Vagina (tissue), 2 donors: ENCODE measurements at regions not wholly inside any gene's neighbourhood (a gene's known extent, or its start where the extent isn't known, plus 50 kb on each side); places are given as distances from the start of the nearest gene placed in this dataset.

Experiments used
- DNase-seq, 2 donors: peaks; one replicate each; pipeline ENCODE4 v3.0.0-alpha.2; 2017; ENCODE audit errors: extremely low spot score in 2 of 2
- H3K27ac ChIP-seq: fragments of 200-600 bp; sonication (generic); one replicate; pipeline ENCODE4 v1.5.1; 2019
- H3K27me3 ChIP-seq: fragments of 200-600 bp; sonication (generic); one replicate; pipeline ENCODE4 v1.5.1; 2019
- H3K36me3 ChIP-seq, 2 donors: fragments of 200-600 bp; sonication (generic); one replicate each; pipeline ENCODE4 v1.5.1; 2017 to 2019
- H3K4me1 ChIP-seq: fragments of 200-600 bp; sonication (generic); one replicate; pipeline ENCODE4 v1.5.1; 2019
- H3K4me3 ChIP-seq, 2 donors: fragments of 200-600 bp; sonication (generic); 1 replicate in 1 of 2; 2 replicates in 1 of 2; pipeline ENCODE4 v1.5.1; 2016 to 2019
- H3K9me3 ChIP-seq: fragments of 200-600 bp; sonication (generic); one replicate; pipeline ENCODE4 v1.5.1; 2019
- CTCF ChIP-seq, 3 experiments: fragments of 450-650 bp in 2 of 3; fragments of 200-600 bp in 1 of 3; sonication (generic) in 1 of 3; IDR thresholded peaks; one replicate each; pipeline ENCODE4 v1.5.1; 2017 to 2019; ENCODE audit warnings: antibody characterized with exemption in 3 of 3, mild to moderate bottlenecking in 2 of 3, moderate library complexity in 2 of 3
- POLR2A ChIP-seq, 2 donors: fragments of 450-650 bp; IDR thresholded peaks; one replicate each; pipeline ENCODE4 v1.6.1; 2017; ENCODE audit warnings: antibody characterized with exemption in 2 of 2, mild to moderate bottlenecking in 2 of 2, moderate library complexity in 2 of 2
- POLR2AphosphoS5 ChIP-seq, 2 donors: sonication (generic); formaldehyde crosslinking; IDR thresholded peaks; one replicate each; pipeline ENCODE4 v1.9.0; 2017; ENCODE audit warnings: antibody characterized with exemption in 2 of 2, mild to moderate bottlenecking in 2 of 2, low read depth in 1 of 2; ENCODE audit not compliant: insufficient read depth in 1 of 2
- intact Hi-C: fragments of 100-400 bp; cut with DNase I; formaldehyde crosslinking; loops from one replicate; pipeline ENCODE4 v1.15.1; 2023

GRCh38 chr13:31901985-31902384 lies 129.6 kb upstream of the FRY start:
- H3K9me3 ChIP-seq: no peaks in the 10 kb centered on the region
- no peaks in the 10 kb centered on the region for H3K36me3 ChIP-seq
- intact Hi-C loops: loop anchor here (10.0 kb wide), 1 partner anchor 413 kb away; the partner anchor contains the start of genes BRCA2 and ZAR1L
- H3K4me1 ChIP-seq: no peaks in the 10 kb centered on the region
- H3K27me3 ChIP-seq: no peaks in the 10 kb centered on the region
- H3K27ac ChIP-seq: no peak overlapping the region
- no peak overlapping the region for H3K4me3 ChIP-seq
- no peak for DNase-seq
- no peak for TF ChIP-seq CTCF (IDR thresholded peaks at IDR 0.05)
- TF ChIP-seq POLR2AphosphoS5 (IDR thresholded peaks at IDR 0.05; ENCODE audit: insufficient read depth in 1 of 2, low read depth in 1 of 2): no peak
- TF ChIP-seq POLR2A (IDR thresholded peaks at IDR 0.05): no peak

- DNase-seq: no peak
- Histone ChIP-seq H3K4me3 (no peak overlapping the region), H3K27me3 (no peaks in the 10 kb centered on the region), H3K4me1 (no peaks in the 10 kb centered on the region), H3K9me3 (no peaks in the 10 kb centered on the region), H3K36me3 (no peaks in the 10 kb centered on the region), H3K27ac (no peak overlapping the region)
- TF ChIP-seq POLR2AphosphoS5 (IDR thresholded peaks at IDR 0.05; ENCODE audit: insufficient read depth in 1 of 2, low read depth in 1 of 2): no peak
- no peak for TF ChIP-seq CTCF (IDR thresholded peaks at IDR 0.05)
- TF ChIP-seq POLR2A (IDR thresholded peaks at IDR 0.05): no peak
- intact Hi-C loops: loop anchor here (10.0 kb wide), 1 partner anchor 412 kb away; the partner anchor contains the start of genes BRCA2 and ZAR1L
These were observed 128.3 kb upstream of the FRY start for GRCh38 chr13:31903111-31903815.

GRCh38 chr13:31904941-31905824 lies 126.4 kb upstream of the FRY start:
- no peak overlapping the region for H3K27ac ChIP-seq
- TF ChIP-seq POLR2A (IDR thresholded peaks at IDR 0.05): no peak
- H3K9me3 ChIP-seq: no peaks in the 10 kb centered on the region
- no peaks in the 10 kb centered on the region for H3K27me3 ChIP-seq
- intact Hi-C loops: loop anchor here (10.0 kb wide), 1 partner anchor 410 kb away; the partner anchor contains the start of genes BRCA2 and ZAR1L
- no peaks in the 10 kb centered on the region for H3K36me3 ChIP-seq
- DNase-seq: no peak
- no peak overlapping the region for H3K4me3 ChIP-seq
- H3K4me1 ChIP-seq: no peaks in the 10 kb centered on the region

GRCh38 chr13:31905961-31906360 lies 125.6 kb upstream of the FRY start:
- Histone ChIP-seq H3K4me3 (no peak overlapping the region), H3K27ac (no peak overlapping the region), H3K9me3 (no peaks in the 10 kb centered on the region), H3K36me3 (no peaks in the 10 kb centered on the region), H3K4me1 (no peaks in the 10 kb centered on the region), H3K27me3 (no peaks in the 10 kb centered on the region)
- no peak for DNase-seq
- no peak for TF ChIP-seq POLR2A (IDR thresholded peaks at IDR 0.05)
- no peak for TF ChIP-seq POLR2AphosphoS5 (IDR thresholded peaks at IDR 0.05; ENCODE audit: insufficient read depth in 1 of 2, low read depth in 1 of 2)
- TF ChIP-seq CTCF (IDR thresholded peaks at IDR 0.05): no peak
- intact Hi-C loops: loop anchor here (10.0 kb wide), 1 partner anchor 409 kb away; the partner anchor contains the start of genes BRCA2 and ZAR1L

- H3K4me3 ChIP-seq: no peak overlapping the region
- TF ChIP-seq POLR2AphosphoS5 (IDR thresholded peaks at IDR 0.05; ENCODE audit: insufficient read depth in 1 of 2, low read depth in 1 of 2) (no peak), POLR2A (IDR thresholded peaks at IDR 0.05) (no peak), CTCF (IDR thresholded peaks at IDR 0.05) (no peak)
- no peak for DNase-seq
- no peaks in the 10 kb centered on the region for H3K36me3 ChIP-seq
- intact Hi-C loops: loop anchor here (10.0 kb wide), 1 partner anchor 406 kb away; the partner anchor contains the start of genes BRCA2 and ZAR1L
- no peaks in the 10 kb centered on the region for H3K27me3 ChIP-seq
- no peak overlapping the region for H3K27ac ChIP-seq
- H3K9me3 ChIP-seq: no peaks in the 10 kb centered on the region
- H3K4me1 ChIP-seq: no peaks in the 10 kb centered on the region
These were observed 122.7 kb upstream of the FRY start for GRCh38 chr13:31908696-31909411.
